Right lobe of liver (tissue), 6 donors: ENCODE measurements at regions not wholly inside any gene's neighbourhood (a gene's known extent, or its start where the extent isn't known, plus 50 kb on each side); places are given as distances from the start of the nearest gene placed in this dataset.

ENCODE experiments used
- ATAC-seq, 4 donors: fragments of 200-7000 bp; cut with Tn5 transposase; one replicate each; pipeline ENCODE4 v1.9.1; 2020; ENCODE audit warnings: mild to moderate bottlenecking in 4 of 4, moderate library complexity in 4 of 4
- DNase-seq, 3 donors: peaks; one replicate each; pipeline ENCODE4 v3.0.0-alpha.2; 2020
- H3K27ac ChIP-seq, 3 donors: fragments of 200-600 bp; one replicate each; pipeline ENCODE4 v1.8.0; 2022
- H3K27me3 ChIP-seq, 2 donors: fragments of 200-600 bp; one replicate each; pipeline ENCODE4 v1.8.0; 2022
- H3K36me3 ChIP-seq, 4 donors: fragments of 200-600 bp; sonication (generic) in 1 of 4; one replicate each; pipeline versions ENCODE4 v1.5.1 to v1.8.0; 2017 to 2022; ENCODE audit warnings: control low read depth in 1 of 4
- H3K4me1 ChIP-seq, 4 donors: fragments of 200-600 bp; sonication (generic) in 1 of 4; one replicate each; pipeline versions ENCODE4 v1.5.1 to v1.8.0; 2017 to 2022; ENCODE audit warnings: control low read depth in 1 of 4
- H3K4me3 ChIP-seq, 3 donors: fragments of 200-600 bp; one replicate each; pipeline ENCODE4 v1.8.0; 2022
- H3K9me3 ChIP-seq, 4 donors: fragments of 200-600 bp; sonication (generic) in 1 of 4; one replicate each; pipeline versions ENCODE4 v1.5.1 to v1.8.0; 2017 to 2022; ENCODE audit warnings: control low read depth in 1 of 4
- POLR2A ChIP-seq: fragments of 450-650 bp; IDR thresholded peaks from one replicate; pipeline ENCODE4 v1.6.1; 2017; ENCODE audit warnings: antibody characterized with exemption, mild to moderate bottlenecking
- WGBS: methylation state at CpG from one replicate; pipeline ENCODE4 v1.1.6; 2018; ENCODE audit warnings: low coverage, low lambda C conversion rate; ENCODE audit not compliant: insufficient coverage; ENCODE audit errors: missing lambda C conversion rate; 5-methylcytosine and 5-hydroxymethylcytosine counted together
- intact Hi-C, 2 donors: fragments of 100-400 bp; cut with DNase I; formaldehyde crosslinking; loops; one replicate each; pipeline versions ENCODE4 v1.11.2 to v1.14.1; 2022
- TF ChIP-seq, protein P1 (sequence below), 4 donors: fragments of 200-600 bp in 3 of 4; fragments of 450-650 bp in 1 of 4; IDR thresholded peaks; one replicate each; pipeline versions ENCODE4 v1.5.1 to v1.8.0; 2016 to 2022; ENCODE audit warnings: antibody characterized with exemption in 4 of 4, mild to moderate bottlenecking in 2 of 4
- donor health status: DM: no; HTN: yes; CAD: no.
- donor health status: DM: no; HTN: no; CAD: no.
- donor health status: DM: no; HTN: no; CAD: no.
- donor health status: DM: no; HTN: yes; CAD: no.
- donor health status: DM: no; HTN: yes; CAD: no.

DNA sequence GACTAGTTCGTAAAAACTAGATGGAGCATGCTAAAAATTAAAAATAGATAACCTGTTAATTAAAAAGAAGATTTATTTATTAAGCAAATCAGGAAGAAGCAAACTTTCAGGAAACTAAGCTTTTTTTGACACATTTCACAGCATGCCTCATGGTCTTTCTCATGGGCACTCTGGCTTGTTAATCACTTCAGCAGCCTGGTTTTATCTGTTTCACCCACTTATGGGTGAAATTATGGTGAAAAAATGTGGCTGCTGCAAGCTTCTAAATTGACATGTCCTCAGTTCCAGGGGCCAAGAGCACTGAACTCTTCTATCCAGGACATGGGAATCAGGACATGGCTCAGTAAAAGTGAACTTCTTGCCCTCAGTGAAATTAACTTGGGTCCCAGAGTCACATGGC lies 468.6 kb upstream of the SYT1 start:
- intact Hi-C loops = no loop called here
- Histone ChIP-seq H3K9me3 (no peaks in the 10 kb centered on the region), H3K27ac (no peak overlapping the region), H3K36me3 (no peaks in the 10 kb centered on the region), H3K4me1 (no peaks in the 10 kb centered on the region), H3K4me3 (no peak overlapping the region), H3K27me3 (no peaks in the 10 kb centered on the region)
- TF ChIP-seq POLR2A = no peak
- TF ChIP-seq, protein P1, sequence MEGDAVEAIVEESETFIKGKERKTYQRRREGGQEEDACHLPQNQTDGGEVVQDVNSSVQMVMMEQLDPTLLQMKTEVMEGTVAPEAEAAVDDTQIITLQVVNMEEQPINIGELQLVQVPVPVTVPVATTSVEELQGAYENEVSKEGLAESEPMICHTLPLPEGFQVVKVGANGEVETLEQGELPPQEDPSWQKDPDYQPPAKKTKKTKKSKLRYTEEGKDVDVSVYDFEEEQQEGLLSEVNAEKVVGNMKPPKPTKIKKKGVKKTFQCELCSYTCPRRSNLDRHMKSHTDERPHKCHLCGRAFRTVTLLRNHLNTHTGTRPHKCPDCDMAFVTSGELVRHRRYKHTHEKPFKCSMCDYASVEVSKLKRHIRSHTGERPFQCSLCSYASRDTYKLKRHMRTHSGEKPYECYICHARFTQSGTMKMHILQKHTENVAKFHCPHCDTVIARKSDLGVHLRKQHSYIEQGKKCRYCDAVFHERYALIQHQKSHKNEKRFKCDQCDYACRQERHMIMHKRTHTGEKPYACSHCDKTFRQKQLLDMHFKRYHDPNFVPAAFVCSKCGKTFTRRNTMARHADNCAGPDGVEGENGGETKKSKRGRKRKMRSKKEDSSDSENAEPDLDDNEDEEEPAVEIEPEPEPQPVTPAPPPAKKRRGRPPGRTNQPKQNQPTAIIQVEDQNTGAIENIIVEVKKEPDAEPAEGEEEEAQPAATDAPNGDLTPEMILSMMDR (IDR thresholded peaks at IDR 0.05) = no peak
- 44% methylated on average over 1 of the region's 1 CpG for WGBS
- ATAC-seq (no peak), DNase-seq (no peak)

DNA sequence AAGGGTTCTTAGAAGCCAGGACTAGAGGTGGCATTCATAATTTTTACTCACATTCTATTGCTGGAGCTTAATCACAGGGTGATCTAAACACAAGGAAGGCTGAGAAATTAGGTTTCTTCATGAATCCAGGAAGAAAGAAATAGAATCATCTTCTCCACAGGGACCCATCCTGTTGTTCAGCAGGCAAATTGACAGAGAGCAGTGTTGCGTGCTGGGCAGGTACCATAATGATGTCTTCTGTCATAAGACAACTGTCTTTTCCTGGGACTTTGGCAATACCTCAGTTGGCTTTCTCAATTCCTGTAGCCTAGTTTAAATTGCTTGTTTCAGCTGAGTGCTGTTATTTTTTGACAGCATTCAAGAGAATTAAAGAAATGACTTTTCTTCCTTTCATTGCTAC lies 468.0 kb upstream of the SYT1 start:
- H3K9me3 ChIP-seq = no peaks in the 10 kb centered on the region
- no peaks in the 10 kb centered on the region for H3K4me1 ChIP-seq
- H3K27me3 ChIP-seq = no peaks in the 10 kb centered on the region
- intact Hi-C loops = no loop called here
- 88% methylated on average over 1 of the region's 1 CpG for WGBS
- no peak overlapping the region for H3K4me3 ChIP-seq
- H3K36me3 ChIP-seq = no peaks in the 10 kb centered on the region
- TF ChIP-seq, protein P1 (IDR thresholded peaks at IDR 0.05) = no peak
- TF ChIP-seq POLR2A = no peak
- DNase-seq (no peak), ATAC-seq (no peak)
- H3K27ac ChIP-seq = no peak overlapping the region

DNA sequence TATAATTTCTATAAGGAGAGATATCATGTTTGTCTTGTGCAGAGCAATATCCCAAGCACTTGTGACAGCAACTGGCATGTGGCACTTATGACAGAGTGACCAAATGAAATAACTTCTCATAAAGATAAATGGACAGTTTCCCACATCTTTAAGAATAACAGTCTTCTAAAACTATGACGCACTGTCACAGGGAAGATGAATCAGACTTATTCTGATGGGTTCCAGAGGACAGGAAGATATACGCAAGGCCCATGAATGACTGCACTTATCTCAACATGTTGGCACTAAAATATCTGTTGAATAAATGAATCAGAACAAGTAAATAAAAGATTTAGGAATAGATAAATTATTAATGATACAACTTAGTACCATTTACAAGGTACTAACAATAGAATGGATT lies 465.8 kb upstream of the SYT1 start:
- no peaks in the 10 kb centered on the region for H3K36me3 ChIP-seq
- DNase-seq (no peak), ATAC-seq (no peak)
- H3K9me3 ChIP-seq = no peaks in the 10 kb centered on the region
- intact Hi-C loops = no loop called here
- no peak overlapping the region for H3K4me3 ChIP-seq
- WGBS = 77% methylated on average over 2 of the region's 2 CpGs
- no peaks in the 10 kb centered on the region for H3K27me3 ChIP-seq
- TF ChIP-seq, protein P1 (IDR thresholded peaks at IDR 0.05) = no peak
- no peak for TF ChIP-seq POLR2A
- no peak overlapping the region for H3K27ac ChIP-seq
- H3K4me1 ChIP-seq = no peaks in the 10 kb centered on the region

DNA sequence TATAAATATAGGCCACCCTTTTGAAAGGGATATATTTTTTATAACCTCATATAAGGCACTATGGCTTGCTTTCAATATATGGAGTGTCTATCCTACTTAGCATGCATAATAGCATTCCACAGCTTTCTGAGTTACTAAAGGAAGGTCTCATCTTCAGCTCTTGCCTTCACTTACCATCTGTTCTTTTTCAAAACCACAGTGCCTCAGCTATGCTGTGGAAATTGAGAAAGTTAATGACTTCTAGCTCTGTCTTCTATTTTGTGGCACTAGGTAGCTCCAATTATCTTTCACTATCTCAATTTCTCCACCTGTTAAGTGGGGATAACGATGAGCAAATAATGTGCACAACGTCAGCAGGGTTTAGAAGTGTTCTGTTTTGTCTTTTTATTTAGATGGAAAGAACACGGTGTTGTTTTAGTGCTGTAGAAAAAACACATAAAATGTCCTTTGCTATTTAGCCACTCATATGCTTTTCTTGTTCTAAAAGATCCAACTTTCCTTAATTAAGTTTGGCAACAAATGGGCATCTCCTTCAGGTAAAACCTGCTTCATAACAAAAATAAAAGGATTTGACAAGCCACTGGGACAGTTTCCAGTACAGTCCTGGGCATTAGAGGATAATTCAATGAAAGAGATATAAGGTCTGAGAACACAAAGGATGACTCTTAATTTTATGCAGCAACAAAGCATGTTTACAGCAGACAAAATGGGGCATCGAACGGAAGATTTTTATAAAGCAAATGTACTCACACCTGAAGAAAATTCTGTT lies 462.0 kb upstream of the SYT1 start:
- DNase-seq (no peak), ATAC-seq (no peak)
- H3K9me3 ChIP-seq = no peaks in the 10 kb centered on the region
- no peaks in the 10 kb centered on the region for H3K4me1 ChIP-seq
- intact Hi-C loops = no loop called here
- WGBS = 57% methylated on average over 5 of the region's 5 CpGs
- no peak for TF ChIP-seq POLR2A
- TF ChIP-seq, protein P1 (IDR thresholded peaks at IDR 0.05) = no peak
- no peak overlapping the region for H3K27ac ChIP-seq
- H3K36me3 ChIP-seq = no peaks in the 10 kb centered on the region
- no peaks in the 10 kb centered on the region for H3K27me3 ChIP-seq
- no peak overlapping the region for H3K4me3 ChIP-seq
